HG03558 (cell line): ENCODE measurements at regions not wholly inside any gene's neighbourhood (a gene's known extent, or its start where the extent isn't known, plus 50 kb on each side); places are given as distances from the start of the nearest gene placed in this dataset.
"Not testable (repeated sequence)": the region's sequence is repeated elsewhere in the genome, so short reads cannot be mapped to it uniquely, and the experiment has no call there.

ENCODE experiments used
- ATAC-seq: cut with Tn5 transposase; IDR thresholded peaks from one replicate; pipeline ENCODE4 v1.9.1; 2021; ENCODE audit warnings: moderate number of reproducible peaks; ENCODE audit not compliant: unreplicated experiment; ENCODE audit errors: extremely low read depth

GRCh38 chr5:166803058-166803457 lies 1488.4 kb upstream of the WWC1 start:
- ATAC-seq = no peak

DNA sequence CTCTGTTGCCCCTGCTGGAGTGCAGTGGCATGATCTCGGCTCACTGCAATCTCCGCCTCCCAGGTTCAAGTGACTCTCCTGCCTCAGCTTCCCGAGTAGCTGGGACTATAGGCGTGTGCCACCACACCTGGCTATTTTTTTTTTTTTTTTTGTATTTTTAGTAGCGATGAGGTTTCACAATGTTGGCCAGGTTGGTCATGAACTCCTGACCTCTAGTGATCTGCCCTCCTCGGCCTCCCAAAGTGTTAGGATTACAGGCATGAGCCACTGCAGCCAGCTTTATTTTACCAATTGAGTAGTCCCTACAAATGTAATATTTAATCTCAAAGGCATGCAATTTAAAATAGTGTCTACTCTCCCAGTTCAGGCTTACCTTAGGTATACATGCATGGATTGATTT lies 1487.2 kb upstream of the WWC1 start:
- not testable (repeated sequence) for ATAC-seq

DNA sequence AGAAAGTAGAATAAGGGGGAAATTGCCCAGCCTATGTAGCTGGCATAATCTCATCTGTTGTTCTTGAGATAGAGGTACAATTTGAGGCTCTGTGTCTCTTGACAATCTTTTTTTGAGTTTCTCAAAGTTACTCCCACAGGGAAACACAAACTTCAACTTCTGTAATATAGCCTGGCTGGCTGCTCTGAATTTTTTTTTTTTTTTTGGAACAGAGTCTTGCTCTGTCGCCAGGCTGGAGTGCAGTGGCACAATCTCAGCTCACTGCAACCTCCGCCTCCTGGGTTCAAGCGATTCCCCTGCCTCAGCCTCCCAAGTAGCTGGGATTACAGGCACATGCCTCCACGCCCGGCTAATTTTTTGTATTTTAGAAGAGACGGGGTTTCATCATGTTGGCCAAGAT lies 1486.8 kb upstream of the WWC1 start:
- ATAC-seq = not testable (repeated sequence)

DNA sequence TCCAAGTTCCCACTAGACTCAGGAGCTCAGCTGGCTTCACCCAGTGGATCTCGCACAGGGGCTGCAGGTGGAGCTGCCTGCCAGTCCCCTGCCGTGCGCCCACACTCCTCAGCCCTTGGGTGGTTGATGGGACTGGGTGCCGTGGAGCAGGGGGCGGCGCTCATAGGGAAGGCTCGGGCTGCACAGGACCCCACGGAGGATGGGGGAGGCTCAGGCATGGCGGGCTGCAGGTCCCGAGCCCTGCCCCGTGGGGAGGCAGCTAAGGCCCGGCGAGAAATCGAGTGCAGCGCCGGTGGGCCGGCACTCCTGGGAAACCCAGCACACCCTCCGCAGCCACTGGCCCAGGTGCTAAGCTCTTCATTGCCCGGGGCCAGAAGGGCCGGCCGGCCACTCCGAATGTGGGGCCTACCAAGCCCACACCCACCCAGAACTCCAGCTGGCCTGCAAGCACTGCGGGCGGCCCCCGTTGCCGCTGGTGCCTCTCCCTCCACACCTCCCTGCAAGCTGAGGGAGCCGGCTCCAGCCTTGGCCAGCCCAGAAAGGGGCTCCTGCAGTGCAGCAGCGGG lies 1481.3 kb upstream of the WWC1 start:
- not testable (repeated sequence) for ATAC-seq

DNA sequence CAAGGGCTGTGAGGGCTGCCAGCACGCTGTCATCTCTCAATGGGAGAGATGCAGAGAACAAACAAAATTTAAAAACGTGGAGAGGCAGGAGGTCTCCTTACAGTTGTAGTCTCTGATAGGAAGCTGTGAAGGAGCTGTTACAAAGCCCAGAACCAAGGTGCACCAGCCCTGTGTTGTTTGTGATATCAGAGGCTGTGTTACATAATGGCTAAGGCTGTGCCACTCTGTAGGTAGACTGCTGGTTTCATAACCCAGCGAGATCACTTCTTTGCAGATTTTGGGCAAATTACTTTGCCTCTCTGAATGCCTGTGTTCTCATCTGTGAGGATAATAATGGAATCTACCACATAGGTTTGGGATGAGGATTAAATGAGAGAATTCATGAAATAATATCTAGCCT lies 1480.7 kb upstream of the WWC1 start:
- no peak for ATAC-seq

DNA sequence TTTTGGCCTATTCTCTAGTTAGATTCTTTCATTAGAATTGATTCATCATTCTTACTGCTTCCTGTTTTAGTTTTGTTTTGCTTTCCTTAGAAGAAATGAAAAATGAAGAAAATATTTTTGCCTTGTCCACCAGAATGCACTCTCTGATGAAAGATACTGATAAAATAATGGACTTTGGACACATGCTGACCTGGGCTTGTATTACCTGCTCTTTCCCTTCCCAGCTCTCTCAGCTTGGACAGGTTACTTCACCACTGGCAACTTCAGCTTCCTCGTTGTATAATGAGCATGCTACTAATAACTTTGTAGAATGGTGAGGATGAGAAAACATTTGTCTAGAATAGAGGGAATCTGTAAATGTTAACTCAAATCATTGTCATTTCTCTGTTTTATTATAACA lies 1468.1 kb upstream of the WWC1 start:
- ATAC-seq = no peak

- ATAC-seq = no peak
Observed at GRCh38 chr5:166834246-166834645, 1457.2 kb upstream of the WWC1 start.

GRCh38 chr5:166845044-166845443 lies 1446.4 kb upstream of the WWC1 start:
- no peak for ATAC-seq

- ATAC-seq = no peak
Observed at GRCh38 chr5:166856791-166857190, 1434.7 kb upstream of the WWC1 start.

DNA sequence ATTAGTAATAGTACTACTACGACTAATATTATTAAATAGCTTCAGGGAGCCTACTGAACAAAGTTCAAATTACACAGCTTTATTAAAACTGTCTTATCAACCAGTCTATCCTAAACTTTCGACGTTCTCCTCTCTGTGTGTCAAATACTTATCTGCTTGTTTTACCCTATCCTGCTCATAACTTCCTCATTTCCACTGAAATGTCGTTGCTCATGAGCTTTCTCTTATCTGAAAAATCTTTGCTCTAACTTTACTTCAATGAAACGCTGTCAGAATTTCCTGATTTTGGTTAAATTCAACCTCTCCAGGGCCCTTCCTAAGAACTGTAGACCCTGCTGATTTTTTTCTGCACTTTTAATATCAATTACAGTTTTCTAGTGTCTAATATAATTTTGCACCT lies 1431.0 kb upstream of the WWC1 start:
- ATAC-seq = no peak

GRCh38 chr5:166862581-166862980 lies 1428.9 kb upstream of the WWC1 start:
- no peak for ATAC-seq

DNA sequence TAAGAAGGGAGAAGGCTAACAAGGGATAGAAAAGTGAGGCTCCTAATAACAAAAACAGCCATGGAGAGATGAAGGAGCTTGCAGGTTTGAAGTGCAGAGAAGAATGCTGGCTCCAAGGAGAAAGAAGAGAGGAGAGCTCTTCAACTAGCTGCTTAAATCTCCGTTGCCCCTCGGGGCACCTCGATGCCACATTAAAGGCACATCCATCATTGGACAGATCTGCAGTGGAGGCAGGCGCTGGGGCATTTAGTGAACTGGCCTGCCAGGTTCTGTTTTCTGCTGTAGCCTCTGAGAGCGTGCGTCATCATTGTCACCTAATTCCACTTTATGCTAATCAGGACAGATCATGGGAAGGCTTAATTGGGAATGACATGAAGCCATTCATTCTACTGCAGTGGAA lies 1426.2 kb upstream of the WWC1 start:
- no peak for ATAC-seq

DNA sequence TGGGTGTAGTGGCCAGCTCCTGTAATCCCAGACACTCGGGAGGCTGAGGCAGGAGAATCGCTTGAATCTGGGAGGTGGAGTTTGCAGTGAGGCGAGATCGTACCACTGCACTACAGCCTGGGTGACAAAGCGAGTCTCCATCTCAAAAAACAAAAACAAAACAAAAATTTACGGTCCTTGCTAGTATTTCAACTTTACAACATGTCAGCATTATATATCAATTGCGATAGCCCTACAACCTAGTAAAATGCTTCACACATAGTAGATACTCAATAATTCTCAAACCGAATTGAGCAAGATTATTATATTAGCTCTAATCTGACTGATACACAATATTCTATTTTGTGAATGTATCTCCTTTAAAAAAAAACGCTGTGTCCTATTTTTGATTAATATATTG lies 1411.0 kb upstream of the WWC1 start:
- no peak for ATAC-seq

DNA sequence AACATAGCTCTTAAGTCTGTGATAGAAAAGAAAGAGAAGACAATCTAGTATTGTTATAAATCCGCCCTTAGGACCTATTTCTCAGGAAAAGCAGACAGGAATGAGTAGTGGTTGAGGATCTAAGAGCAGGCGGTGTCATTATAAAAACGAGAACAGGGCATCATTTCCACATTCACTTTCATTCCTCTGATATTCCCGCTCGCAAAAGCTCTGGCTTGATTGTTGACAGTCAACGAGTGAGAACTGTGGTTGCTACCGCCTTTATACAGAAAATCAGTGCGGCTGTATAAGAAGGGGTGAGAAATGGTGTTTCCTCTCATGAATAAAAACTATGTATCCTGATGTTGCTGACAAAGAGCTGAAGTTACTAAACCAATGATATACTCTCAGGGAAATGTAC lies 1409.6 kb upstream of the WWC1 start:
- ATAC-seq = no peak

GRCh38 chr5:166883016-166883415 lies 1408.4 kb upstream of the WWC1 start:
- ATAC-seq = no peak

- no peak for ATAC-seq
Observed at GRCh38 chr5:166898166-166898565, 1393.3 kb upstream of the WWC1 start.

GRCh38 chr5:166899343-166899742 lies 1392.1 kb upstream of the WWC1 start:
- no peak for ATAC-seq

DNA sequence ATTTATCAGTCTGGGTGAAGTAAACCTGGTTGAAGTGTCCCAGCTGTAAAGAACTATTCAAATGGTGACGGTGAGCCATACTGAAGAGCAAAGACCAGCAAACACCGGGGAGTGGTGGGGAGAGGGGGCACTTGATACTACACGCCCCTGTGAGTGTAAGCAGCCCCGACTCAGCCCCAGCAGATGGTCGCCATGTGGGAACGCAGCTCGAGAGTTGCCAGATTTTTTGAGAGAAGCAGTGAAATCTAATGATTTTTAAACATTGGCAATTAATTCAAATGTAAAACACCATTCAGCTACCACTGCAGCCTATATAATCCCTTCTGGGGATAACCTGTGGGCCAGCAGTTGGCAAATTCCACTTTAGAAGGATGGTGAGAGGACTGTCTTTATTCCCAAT lies 1386.9 kb upstream of the WWC1 start:
- no peak for ATAC-seq

- ATAC-seq = no peak
Observed at GRCh38 chr5:166906991-166907713, 1384.3 kb upstream of the WWC1 start.

DNA sequence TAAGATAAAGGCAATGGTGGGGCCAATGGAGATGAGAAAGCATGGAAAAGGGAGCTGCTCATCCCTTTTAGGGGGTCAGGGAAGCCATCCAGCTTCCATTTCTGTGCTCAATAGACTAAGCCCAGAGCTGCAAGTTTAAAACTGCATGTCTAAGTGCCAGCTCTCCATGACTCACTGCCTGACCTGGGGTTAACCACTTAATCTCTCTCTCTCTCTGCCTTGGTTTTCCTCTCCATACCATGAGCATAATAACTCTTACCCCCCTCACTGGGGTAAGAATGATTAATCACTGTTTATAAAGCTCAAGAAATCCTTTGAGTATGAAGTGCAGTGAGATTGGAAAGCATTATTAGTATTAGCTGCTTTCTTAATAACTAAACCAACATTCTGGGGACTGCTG lies 1382.4 kb upstream of the WWC1 start:
- no peak for ATAC-seq

DNA sequence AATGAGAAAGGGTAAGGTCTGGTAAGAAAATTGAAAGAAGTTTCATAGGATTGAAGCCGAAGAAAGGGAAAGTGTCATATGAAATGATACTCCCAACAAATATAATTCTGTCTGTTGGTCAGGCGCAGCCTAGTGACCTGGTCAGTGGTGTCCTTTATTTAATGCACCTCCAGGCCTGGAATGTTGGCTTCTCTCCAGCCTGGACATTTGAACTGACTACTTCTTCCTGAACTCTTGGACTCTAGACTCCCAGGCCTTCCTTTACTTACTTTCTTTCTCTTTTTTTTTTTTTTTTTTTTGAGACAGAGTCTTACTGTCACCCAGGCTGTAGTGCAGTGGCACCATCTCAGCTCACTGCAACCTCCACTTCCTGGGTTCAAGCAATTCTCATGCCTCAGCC lies 1381.5 kb upstream of the WWC1 start:
- no peak for ATAC-seq

DNA sequence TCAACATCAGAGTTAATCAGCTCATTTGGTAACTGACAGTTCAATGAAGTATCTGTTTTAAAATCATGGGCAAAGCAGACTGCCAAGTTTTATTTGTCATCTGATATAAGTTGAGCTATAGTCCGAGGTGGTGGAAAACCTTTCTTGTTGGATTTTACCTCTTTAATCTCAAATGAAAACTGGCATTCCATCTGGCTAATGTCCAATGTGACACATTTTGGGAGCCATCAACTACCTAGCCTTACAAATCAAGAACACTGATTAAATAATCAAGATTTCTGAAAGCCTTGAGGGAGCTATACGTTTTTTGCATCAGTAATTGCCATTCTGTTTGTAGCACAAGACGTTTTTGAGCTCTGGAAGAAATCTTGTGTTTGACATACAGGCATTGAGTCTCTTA lies 1380.5 kb upstream of the WWC1 start:
- no peak for ATAC-seq
